Right renal pelvis (tissue), 4 donors: ENCODE measurements at regions not wholly inside any gene's neighbourhood (a gene's known extent, or its start where the extent isn't known, plus 50 kb on each side); places are given as distances from the start of the nearest gene placed in this dataset.

Source experiments
- DNase-seq, 4 donors: peaks; one replicate each; pipeline ENCODE4 v3.0.0-alpha.2; 2013; ENCODE audit warnings: low read depth in 4 of 4, low spot score in 3 of 4, missing footprints in 1 of 4

DNA sequence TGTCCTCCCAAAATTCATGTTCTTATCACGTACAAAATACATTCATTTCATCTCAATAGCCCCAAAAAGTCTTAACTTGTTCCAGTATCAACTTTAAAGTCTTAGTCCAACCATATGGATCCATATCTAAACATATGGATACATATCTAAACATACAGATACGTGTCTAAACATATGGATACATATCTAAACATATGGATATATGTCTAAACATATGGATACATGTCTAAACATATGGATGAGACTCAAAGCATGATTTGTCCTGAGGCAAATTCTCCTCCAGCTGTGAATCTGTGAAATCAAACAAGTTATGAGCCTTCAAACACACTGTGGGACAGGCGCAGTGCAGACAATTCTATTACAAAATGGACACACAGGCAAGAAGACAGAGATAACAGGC lies 709.0 kb downstream of the TBC1D22A start:
- no peak for DNase-seq

DNA sequence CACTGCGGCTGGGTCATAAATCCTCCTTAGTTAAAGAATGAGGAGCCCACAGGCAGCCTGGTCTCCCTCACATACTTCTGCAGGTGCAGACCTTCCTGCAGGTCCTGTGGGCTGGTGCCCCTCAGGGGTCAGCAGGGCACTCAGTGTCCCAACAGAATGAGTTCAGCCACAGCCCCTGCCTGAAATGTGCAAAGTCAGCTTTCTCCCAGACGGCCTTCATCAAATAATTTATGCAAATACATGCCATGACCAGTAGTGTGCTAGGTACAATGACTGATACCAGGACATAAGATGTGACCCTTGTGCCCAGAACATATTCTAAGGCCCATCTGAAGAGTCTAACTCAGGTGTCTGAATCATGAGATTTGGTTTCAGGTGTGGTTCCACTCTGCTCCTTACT lies 703.4 kb downstream of the TBC1D22A start:
- no peak for DNase-seq

DNA sequence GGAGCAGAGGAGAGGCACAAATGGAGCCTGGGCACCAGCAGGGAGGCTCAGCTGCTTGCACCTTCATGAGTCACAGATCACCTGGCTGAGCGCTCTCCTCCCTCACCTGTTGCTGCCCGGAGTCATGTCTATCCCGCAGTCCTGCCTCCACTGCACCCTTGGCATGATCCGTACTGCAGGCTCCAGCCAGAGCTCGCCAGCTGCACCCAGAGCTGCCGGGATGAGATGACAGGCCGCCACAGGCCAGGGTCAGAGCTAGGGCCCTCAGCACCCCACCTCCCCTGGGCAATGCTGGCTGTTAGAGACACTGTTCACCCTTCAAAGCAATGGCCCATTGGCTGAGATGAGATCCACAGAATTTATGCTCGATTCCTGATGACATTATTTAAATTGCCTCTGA lies 702.8 kb downstream of the TBC1D22A start:
- DNase-seq: no peak

DNA sequence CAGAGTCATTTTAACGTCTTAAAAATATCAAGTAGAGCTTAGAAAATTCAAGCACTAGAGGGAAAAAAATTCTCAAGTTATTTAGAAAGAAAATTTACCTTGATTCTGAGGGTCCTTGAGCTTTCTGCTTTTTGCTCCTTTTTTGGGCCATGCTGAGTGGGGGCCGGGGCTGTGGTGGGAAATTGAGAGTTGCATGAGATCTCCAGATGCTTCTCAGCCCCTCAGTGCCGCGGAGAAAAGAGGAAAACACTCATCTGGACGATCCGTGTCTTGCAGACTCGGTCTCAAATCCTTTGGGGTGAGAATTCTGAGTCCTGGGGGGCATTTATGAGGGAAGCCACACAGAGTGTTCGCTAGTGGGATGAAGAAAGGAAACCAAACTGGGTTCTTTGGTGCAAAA lies 700.8 kb downstream of the TBC1D22A start:
- DNase-seq: no peak

DNA sequence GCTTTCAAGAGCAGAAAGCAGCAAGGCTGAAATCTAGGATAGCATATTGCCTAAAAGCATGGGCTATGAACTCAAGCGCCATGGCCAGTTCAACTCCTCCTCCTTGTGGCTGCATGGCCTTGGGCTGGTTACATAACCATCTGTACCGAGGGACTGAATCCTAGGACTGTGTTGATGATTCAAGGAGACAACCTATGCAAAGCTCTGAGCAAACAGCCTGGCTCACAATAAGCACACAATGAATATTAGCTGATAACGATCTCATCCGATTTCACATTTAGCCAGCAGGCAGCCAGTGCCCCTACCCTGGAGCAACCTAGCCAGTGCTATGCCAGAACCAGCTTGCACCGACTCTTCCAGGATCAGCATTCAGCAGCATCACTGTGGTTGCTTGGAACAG lies 698.4 kb downstream of the TBC1D22A start:
- DNase-seq: no peak

DNA sequence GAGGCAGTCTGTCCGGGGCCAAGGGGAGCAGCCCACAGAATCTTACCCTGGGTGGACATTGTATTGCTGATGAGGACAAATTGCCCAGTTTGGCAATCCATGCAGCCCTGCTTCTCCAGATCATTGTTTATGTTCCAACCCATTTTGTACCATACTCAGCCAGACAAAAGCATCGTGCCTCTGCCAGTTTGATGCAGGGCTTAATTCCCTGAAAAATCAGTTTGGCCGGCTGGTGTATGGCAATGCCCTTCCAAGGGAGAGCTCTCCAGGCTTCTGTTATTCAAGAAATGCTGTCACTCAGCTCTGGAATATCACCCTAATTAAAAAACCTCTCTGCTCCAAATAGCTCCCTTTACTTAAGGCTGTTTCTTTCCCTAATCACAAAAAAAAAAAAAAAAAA lies 697.7 kb downstream of the TBC1D22A start:
- no peak for DNase-seq

DNA sequence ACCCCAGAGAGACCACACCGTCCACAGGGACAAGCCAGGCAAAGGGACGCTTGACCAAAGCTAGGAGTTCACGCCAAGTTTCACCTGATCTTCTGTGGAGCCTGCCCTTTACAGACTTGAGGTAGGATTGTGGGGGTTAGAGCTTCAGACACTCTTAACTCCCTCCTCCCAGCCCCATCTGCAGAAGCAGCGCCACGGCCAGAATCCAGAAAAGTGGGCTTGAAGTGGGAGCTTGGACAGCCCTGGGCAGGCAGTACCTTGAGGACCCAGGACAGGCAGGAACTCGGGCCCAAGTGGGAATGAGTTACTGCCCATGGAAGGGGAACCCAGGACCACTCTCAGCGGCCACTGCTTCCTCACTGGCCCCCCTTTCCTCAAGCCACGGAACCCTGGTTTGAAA lies 695.9 kb downstream of the TBC1D22A start:
- DNase-seq: no peak

DNA sequence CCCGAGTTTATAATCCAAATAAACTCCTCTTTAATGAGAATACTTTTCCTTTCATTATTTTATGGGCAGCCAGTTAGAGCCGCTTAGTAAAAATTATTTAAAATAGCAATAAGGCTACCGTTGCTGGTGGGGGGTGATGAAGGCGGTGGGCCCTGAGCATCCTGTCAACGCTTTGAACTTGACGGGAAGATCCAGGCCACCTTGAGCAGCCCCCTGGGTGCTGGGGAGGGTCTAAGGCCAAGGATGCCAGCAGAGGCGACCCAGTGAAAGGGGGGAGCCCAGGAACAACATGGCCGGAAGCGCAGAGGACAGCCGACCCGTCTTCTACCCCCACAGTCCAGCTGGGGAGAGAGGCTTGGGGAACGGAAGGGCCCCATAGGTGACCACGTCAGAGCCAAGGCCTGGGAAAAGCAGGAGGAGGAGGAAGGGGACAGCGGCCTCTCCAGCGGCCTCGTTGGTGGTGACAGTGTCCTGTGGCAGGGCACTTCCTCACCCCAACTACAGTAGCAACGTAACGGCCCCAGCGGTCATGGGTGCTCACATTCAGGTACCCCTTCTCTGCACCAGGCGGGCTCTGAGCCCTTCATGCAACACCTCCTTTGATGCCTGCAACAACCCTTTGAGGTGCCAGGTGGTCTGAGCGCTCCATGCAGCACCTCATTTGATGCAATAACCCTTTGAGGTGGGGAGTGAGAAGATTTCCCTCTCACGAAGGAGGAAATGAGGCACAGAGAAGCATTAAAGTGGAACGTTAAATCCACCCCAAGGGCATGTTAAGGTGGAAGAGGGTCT lies 695.3 kb downstream of the TBC1D22A start:
- DNase-seq: no peak

DNA sequence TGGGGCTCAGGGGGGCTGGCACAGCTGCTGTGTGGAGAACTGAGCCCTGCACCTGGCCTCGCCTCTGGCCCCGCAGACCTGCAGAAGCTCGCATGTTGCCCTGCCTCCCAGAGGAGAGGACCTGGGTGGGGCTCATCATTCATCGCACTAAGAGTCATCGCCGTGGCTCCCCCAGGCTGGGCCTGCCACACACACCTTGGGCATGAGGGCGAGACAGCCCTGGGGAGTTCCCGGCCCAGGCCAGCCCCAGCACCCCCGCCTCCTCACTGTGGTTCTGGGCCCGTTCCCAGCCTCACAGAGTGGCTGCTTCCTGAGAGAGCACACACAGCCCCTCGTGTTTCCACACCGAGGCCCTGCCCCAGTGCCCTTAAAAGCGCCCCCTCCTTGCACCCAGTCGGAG lies 694.6 kb downstream of the TBC1D22A start:
- no peak for DNase-seq

DNA sequence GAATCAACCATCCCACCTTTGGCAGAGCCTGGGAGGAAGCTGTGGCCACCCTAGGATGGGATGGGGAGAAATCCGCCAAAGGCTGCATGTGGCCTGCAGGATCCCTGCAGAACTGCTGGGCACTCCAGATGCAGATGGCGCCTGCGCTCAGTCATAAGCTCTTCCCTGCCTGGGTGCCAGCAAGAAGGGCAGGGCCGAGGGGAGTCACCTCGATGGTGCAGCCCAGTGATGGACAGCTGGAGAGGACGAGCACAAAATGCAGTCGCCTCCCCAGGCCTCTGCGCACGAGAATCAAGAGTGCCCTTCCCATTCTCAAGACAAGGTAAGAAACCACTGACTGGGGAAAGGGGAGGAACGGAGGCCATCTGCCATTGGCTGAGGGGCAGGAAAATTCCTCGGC lies 693.6 kb downstream of the TBC1D22A start:
- DNase-seq: no peak

DNA sequence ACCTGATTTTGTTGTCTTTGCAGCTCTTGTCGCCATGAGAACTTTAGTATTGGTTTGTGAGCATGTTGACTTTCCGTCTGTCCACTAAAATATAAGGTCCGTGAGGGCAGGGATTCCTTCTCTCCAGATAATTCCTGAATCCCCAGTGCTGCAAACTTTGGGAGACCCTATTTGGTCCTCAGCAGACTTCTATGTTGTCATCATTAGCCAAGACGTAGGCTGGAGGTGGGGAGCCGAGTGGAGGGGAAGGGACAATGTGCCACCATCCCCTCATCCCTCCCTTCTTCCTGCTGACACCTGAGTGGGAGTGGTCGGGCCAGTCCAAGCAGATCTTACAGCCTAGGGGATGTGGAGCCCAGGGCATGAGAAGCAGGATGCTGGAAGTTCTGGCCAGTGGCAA lies 690.6 kb downstream of the TBC1D22A start:
- DNase-seq: no peak

DNA sequence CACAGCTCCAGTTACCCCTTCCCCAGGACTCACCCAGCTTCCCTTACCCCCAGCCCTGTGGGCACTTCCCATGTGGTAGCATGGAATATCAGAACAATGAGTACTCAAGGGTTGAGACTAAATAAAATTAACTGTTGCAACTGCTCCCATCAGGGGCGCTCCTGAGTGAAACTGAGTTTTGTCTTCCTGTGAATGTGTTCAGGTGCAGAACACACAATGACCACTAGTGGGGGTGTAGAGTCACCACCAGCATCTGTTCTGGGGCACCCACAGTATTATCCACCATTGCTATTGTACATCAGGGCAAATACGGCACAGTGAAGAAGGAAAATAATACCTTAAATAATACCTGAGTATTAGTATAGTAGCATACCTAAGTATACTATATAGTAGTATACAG lies 689.7 kb downstream of the TBC1D22A start:
- DNase-seq: no peak

DNA sequence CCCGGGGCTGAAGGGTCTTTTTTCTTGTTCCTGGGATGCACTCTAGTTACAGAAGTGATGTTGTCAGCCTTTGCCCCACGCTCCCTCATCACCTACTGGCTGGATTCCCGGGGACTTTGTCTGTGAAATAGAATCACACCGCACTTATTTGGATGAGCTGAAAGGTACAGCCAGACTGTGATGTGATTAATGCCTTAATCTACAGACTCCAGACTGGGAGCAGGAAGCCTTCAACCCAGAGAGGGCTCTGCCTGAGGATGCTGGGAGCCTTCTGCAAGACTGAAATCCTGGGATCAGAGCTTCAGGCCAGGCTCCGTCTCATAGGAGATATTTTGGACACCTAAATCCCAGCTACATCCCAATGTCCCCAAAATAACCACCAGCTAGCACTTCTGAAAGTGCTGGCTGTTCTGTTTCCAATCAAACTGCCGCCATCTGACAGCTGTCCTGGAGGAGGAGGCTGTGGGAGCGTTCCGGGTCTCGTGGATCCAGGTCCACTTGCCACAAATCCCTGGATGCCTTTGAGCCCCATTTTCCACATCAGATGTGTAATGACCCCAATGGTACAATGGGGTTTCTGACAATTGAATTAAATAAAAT lies 688.5 kb downstream of the TBC1D22A start:
- DNase-seq: no peak

DNA sequence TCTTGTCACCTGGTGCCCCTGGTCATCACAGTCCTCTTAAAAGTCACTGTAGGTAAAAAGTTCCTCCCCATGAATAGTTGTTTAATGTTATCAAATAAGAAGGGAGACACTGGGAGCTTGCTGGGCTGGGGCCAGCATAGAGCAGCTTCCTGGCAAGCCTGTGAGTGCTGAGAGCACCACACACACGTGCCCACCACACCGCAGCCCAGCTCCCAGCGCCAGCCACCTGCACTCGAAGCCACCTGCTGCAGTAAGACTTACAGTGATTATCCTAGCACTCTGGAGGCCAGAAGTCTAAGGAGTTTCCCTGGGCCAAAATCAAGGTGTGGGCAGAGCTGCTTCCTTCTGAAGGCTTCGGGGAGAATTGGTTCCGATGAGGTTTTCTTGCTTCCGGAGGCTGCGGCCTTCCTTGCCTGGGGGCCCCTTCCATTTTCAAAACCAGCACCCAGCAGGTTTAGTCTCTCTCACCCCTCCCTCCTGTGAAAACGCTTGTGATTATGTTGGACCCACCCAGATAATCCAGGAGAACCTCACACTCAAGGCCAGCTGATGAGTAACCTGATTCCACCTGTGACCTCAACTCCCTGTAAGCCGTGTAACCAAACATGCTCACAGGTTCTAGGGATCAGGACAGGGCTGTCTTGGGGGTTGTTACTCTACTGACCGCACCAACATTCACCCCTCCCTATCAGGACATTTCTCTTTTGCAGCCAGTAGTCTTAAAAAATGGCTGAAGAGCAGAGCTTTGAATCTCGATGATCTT lies 687.2 kb downstream of the TBC1D22A start:
- DNase-seq: no peak

DNA sequence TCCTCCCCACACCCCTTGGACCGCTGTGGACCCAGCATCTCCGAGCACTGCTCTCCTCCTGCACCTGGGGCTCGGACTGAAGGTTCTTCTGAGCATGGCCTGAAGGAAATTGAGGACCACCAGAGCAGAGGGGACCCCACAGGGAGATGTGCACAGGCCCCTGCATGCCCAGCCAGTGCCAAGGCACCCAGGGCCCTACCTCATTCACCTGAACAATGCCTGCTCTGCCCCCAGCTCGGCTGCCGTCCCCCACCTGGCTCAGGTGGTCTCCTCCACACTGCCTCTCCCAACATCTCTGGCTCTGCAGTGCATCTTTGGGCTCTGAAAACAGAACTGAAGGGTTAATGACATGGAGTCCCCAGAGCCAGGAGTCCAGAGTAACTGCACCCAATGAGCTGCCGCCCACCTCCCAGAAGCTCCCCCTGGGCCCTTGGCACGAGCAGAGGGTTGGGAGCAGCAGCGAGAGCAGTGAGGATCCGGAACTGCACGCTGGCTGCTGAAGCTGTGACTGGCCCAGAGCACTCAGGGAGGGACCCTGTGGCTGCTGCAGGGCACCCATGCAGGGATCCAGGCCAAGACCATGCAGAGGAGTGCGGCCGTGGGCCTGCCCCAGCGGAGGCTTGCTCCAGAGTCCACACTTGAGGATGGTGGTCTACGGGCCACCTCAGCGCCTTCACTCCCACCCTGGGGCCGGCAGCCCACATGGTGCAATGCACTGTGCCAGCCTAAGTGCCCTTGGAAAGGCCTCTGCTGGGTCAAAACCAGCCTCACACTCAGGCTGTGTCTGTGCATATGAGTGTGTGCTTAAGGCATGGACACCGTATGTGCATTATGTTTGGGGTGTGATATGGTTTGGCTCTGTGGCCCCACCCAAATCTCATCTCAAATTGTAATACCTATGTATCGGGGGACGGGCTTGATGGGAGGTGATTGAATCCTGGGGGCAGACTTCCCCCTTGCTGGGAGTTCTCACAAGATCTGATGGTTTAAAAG lies 686.1 kb downstream of the TBC1D22A start:
- DNase-seq: no peak

DNA sequence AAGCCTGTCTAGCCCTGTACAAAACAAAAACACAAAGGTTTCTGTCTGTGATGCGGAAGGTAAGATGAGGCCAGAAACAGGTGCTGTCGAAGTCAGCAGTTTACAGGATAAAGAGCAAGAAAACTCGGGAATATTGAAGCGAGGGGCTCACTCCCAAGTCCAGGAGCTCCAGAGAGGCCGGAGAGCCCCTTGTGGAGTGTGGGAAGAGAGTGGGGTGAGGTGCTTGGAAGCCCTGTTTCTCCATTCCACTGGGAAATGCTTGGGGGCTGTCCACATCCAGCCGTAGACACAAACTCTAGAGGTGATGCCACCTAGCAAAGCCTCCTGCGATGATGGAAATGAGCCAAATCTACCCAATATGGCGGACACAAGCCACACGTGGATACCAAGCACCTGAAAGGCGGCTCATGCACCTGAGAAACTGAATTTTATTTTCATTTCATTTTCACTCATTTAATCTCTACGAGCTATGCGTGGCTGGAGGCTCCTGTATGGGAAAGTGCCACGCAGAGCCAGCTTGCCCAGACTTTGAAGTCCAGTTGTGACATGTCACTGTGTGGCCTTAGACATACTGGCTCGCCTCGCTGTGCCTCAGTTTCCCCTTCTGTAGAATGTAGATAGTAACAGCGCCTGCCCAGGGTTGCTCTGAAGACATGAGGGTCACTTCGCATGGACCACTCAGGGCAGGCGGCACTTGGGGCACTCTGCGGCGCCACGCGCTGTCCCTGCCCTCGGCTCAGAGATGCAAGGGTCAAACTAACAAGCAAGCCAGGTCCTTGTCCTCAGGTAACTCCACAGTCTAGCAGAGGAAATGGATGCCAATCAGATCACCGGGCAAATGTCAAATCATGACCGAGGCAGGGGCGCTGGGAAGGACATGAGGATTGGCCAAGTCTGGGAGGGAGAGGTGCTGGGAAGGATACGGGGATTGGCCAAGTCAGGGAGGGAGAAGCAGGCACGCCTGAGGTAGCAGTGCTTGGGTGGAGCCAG lies 684.7 kb downstream of the TBC1D22A start:
- no peak for DNase-seq

DNA sequence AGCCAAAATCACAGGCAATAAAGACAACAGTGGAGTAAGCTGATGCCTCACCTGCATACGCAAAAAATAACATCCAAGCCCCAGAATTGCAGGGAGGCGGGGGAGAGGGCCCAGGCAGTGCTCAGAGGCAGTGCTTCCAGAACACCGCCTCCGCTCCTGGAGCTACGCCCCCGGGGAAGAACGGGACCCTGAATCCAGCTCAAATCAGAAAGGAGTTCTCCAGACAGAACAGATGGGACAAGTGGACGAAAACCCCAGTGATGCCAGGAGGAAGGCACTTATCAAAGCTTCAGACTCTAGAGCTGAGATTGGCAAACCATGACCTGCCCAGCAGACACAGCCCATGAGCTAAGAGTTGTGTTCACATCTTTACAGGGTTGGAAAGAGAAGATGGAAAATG lies 683.9 kb downstream of the TBC1D22A start:
- DNase-seq: no peak

DNA sequence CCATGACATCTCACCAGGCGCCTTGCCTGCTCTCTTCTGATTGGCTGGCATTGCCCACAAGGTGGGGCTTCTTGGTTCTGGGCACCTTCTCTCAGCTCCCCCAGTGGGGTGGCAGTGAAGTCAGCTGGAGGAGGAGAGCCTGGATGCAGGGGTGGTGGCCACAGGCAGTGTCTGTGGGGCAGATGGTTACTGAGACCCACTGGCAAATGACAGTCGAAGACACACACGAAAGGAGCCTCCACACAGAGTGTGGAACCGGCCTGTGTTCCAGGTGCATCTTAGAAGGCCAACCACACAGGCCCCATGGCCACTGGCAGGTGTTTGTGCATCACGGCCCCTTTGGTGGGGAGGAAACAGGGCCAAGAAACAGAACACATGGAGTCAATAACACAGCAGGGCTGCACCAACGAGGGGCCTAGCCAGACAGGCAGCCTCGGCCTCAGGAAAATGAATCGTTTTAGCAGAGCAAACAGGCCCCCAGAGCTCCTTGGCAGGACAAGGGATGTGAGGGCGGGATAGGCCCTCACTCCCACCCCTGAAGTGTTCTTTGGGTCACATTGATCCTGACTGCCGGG lies 683.4 kb downstream of the TBC1D22A start:
- DNase-seq: no peak

DNA sequence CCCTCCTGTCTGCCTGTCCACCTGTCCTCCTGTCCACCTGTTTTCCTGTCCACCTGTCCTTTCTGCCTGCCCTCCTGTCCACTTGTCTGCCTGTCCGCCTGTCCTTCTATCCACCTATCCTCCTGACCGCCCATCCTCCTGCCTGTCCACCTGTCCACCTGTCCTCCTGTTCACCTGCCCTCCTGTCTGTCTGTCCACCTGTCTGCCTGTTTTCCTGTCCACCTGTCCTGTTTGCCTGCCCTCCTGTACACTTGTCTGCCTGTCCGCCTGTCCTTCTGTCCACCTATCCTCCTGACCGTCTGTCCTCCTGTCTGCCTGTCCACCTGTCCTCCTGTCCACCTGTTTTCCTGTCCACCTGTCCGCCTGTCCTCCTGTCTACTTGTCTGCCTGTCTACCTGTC lies 682.8 kb downstream of the TBC1D22A start:
- DNase-seq: no peak
